NCI-H345 treated with DMSO at 0.1 percent for 48 hours (cell line): ENCODE measurements at regions not wholly inside any gene's neighbourhood (a gene's known extent, or its start where the extent isn't known, plus 50 kb on each side); places are given as distances from the start of the nearest gene placed in this dataset.

Source experiments
- DNase-seq: peaks from one replicate; lab custom pipeline; 2025; ENCODE audit not compliant: unreplicated experiment; lab: John Stamatoyannopoulos, UW

DNA sequence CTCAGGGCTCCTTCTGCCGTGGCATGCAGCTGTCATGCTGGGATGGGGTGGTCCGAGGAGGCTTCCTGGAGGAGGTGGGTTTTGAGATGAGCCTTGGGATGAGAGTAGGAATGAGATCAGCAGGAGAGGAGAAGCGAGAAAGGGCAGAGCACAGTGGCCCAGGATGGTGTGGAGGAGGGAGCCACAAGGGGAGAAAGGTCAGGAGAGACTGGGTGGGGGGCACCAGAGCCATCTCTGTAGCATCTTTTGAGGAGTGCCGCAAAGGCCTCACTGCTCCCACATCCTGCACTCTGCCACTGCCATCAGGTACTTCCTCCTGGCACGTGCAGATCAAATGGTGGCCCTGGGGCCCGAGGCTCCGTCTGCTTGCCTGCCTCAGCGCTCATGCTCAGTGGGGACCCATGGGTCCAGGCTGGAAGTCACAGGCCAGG, 150.2 kb downstream of the MACROH2A1 start:
- no peak for DNase-seq

DNA sequence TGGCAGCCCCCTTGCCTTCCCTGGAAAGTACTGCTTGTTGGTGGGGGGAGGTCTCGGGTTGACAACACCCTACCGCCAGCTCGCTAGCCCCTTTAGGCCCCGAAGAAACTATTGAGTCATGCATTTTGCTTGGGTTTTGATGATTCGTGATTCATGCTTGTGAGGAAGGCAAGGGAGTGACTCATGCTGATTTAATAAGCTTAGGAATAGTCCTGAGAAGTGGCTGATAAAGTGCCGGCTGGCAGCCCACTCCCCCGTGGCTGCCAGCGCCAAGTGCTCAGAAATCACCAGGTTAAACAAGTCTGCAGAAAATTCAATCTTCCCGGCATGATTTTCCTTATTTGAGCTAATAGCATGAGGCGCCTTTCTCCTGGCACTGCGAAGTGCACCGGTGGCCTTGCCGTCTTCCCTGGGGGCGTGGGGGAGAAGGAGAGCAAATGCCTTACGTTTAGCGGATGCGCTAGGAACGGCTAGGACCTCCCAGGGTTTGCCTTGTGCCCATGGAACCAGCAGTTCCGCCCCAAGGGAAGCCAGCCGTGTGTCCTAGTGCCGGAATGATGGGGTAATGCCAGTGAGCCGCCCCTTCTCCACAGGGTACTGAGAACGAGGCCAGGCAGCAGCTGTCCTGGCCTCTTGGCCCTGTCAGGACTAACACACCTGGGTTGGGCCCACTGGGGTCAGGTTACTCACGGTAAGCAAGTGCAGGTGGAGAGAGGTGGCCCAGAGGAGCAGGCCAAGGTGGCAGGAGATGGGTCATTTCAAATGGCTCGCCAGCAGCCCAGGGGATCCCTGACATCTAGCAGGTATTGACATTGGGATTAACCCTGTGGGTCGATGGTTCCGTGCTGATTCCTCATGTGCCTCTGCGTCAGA, 151.9 kb downstream of the MACROH2A1 start:
- DNase-seq = no peak

DNA sequence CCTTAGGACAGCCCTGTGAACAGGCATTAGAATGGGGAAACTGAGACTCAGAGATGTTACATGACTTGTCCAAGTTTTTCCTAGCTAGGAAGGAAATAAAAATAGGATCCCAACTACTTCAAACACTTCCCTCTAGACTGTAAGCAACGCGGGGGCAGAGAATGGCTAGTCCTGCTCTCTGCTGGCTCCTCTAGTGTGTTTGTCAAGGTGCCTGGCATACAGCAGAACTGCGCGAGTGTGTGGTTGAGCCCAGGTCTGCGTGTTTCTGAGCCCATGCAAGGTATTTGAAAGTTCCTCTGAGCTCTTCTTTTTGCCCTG, 152.5 kb downstream of the MACROH2A1 start:
- DNase-seq = no peak

DNA sequence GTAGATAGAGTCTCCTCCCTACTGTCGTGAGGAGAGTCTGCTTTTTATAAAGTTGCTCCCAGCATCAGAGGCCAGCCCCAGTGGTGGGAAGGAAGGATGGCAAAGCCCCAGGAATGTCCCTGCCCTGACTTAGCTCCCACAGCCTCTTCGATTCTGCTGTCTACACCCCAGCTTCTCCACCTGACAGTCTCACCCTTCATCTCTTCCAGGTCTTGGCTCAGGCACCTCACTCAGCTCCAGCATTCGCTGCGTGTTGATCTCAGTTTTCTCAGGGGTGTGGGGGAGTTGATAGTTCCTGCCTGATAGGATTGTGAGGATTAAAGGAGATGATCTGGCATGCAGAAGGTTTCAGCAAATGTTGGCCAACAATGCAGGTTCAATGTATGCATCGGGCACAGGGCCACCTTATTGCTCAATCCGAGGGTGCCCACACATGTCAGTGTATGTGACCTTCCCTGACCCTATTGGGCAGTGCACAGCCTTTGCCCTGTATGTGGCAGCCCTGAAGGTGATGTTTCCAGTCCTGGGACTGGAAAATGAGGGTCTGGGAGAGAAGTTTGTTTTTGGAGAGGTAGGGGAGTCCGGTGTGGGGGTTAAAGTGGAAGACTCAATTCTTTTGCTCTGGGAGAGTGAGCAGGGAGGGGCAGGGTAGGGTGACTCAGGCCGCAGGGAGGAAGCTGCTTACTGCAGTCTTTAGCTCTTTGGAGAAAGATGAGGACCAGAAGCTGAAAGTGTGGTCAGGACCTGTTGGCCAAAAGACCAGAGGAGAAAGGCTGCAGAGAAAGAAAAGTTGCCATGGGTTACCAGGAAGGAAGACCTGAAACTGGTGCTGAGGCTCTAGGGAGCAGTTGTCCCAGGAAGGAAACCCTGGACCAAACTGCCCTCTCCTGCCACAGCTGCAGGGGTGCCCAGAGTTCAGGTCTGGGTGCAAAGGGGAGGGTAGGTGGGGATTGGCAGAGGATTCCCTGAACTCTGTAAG, 153.2 kb downstream of the MACROH2A1 start:
- no peak for DNase-seq

DNA sequence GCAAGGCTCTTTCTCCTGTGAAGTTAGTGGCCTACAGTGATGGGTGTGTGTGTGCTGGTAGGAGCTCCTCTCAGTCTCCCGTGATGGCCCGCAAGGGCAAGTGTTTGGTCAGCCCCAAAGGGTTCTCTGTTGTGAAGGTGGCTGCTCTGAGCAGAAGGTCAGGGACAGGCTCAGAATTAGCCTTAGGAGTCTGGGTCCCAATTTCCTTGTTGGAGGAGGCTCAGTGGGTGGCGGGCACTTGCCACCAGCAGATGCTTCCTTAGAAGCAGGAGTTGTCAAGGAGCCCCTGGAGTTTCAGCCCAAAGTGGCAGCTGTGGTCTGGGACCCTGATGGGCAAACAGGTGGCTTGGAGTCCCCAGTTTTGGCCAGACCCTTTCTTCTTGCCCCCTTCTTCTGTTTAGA, 154.4 kb downstream of the MACROH2A1 start:
- no peak for DNase-seq

DNA sequence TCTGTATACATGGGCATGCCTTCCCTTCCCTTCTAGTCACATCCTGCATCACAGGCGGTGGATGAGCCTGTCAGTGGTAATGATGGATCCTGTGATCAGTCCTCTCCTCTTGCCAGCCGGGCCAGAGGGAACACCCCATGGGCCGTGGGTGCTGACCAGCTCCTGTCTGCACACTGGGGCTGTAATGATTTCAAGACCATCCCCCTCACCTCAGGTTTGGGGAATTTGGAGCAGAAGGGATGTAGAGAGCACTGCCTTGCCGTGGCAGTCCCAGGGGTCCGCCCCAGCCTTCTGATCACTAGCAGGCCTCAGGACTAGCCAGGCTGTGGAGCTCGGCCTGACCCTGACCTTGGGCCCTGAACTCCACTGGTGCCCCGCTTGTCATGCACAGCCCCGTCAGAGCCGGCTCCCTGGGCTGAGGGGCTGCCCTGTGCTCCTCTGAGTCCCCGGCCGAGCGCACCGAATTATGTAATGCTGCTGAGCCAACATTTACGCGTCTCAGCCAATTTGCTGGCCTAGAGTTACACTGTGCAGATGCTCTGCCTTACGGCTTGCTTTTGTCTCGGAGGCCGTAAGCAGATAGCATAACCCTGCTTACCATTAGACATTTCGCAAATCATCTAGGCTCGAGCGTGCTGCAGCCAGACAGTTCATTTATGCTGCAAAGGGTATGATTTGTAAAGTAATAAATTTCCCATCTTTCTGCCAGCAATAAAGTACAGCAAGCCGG, 155.3 kb downstream of the MACROH2A1 start:
- DNase-seq = no peak

DNA sequence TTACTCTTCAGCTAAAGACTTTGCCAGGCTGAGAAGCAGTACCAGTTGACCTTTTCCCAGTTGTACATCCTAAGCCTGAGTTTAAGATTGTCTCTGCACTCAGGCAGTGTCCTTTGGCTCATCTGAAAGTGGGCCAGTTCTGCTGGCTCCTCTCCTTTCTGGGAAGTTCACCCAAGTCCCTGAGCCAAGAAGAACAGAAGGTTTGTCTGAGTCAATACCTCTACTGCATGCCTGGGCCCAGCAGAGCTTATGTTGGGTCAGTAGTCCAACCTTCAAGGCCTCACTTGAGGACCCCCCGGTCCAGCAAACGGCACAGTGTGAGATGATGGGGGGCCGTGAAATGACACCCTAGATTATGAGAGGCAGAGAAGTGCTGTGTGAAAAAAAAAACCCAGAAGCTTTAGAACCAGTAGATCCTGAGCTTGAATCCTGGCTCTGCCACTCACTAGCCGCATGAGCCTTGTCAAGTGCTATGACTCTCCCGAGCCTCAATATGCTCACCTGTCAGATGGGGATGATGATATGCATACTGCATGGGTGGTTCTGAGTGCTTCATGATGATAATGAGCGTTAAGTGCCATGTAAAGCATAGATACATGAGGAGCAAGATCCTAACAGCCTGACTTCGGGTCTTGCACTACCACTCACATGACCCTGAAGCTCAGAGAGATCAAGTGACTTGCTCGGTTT, 156.0 kb downstream of the MACROH2A1 start:
- no peak for DNase-seq

DNA sequence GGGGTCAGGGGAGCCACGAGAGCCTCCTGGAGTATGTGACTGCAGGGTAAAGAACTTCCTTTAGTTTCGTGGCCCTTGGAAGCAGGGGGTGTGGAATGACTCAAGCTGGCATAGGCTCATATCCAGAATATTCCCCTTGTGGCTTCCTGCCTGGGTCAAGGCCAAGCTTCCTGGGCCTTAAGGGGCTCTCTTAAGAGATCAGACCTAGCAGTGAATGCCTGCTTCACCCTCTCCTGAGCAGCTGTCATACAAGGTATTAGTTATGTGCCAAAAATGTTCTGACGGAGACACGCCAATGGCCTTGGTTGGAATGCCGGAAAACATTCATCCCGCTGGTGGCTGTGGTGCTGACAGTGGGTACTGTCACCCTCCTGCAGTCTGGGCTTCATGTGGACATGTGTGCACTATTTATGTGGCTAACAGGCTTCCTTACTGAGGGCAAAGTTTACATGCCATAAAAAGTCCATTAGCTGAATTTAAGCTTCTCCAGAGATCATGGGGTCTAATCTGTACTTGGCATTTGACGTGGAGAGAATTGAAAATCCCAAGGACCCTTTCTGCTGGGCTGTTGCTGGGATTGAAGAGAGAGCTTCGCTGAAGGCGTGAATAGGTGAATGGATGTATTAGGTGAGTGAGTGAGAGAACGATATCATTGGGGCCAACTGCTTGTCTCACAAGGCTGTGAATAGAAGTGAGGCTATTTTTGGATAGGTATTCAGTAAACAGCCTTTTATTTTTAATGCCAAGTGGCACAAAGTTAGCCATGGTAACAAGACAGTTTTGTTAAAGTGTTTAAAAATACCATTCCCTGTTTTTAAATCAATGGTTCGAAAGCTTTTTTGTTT, 156.8 kb downstream of the MACROH2A1 start:
- no peak for DNase-seq

DNA sequence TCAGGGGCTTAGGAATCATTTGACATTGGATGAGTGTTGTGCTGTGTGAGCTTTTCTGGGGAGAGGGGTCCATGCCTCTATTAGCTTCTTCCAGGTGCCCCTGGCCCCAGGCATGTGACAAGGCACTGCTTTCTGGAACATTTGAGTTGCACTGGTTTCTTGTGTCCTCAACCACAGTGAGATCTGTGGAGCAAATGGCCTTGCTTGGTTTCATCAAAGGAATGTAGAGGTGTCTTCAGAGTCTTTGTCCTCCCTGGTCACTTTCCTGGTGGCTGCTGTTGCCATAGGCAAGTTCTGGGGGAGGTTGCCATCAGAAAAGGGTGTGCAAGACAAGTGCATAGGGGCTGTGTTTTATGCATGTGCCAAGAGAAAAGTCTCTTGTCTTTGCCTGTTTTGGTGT, 157.5 kb downstream of the MACROH2A1 start:
- DNase-seq = no peak

DNA sequence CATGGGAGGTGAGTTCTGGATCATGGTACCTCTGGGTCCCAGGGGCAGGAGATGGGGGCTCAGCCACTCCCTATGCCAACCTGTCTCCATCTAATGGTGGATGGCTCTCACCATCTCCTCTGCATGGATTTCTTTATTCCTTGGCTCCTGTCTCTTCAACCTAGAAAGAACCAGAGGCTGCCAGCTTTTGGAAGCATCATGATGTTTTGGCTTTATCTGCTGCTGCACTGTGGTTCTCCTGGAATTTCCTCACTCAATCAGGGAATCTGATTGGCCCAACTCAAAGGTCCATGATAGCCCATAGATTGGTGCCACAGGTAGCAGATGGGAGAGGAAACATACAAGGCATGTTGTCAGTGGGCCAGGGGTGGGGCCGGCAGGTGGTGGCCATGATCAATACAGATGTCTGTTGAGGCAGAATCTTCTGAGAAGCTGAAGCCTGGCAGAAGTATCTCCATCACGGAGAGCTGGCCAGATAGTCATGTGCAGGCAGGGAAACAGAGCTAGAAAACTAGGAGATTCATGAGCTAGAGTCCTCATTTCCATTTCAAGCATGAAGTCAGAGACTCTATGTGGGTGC, 158.2 kb downstream of the MACROH2A1 start:
- no peak for DNase-seq

DNA sequence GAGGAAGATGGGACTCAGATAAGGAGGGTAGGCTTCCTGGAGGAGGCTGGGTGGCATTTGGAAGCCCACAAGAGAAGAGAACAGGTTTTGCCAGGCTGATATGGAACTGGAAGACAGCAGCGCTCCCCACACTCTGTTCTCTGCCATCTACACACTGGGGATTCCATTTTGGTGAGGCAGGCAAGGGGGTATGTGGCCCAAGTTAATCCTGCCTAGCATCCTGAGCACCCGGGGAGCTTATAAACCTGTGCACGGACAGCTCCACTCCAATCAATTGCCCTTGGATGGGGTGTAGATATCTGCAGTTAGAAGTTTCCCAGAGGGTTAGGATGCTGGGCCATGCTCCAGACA, 158.8 kb downstream of the MACROH2A1 start:
- DNase-seq = no peak

DNA sequence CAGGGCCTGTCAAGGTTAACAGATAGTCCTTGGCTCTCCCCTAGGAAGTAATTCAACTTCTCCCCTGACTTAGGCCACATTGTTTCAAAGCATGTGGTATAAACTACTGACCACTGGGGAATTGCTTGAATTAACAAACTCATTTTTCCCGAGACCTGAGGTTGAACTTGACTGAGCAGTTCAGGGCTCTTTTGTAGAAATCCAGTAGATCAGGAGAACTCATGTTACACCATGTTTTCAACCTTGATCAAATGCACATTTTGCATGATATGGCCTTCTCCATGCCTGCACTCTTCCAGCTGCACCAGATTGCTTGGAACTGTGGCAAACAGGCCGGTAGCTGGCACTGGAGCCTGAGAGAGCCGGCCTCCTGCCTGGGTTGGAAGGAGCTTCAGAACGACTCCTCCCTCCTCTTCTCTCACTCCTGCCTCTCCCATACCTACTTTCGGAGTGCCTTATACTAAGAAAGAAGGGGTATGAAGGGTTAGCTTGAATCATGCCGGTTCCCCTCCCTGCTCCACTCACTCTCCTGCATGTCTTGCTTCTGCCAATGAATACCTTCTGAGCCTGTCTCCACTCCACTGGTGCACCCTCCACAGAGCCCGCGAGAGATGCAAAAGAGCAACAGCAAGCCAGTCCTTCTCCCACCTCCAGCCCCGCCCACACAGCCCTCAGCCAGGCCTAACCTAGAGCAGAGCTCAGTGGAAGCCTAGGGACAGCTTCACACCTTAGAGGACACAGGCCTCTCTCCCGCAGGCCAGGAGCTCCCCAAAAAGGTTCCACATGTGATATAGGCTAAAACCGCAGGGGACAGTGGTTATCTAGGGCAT, 159.4 kb downstream of the MACROH2A1 start:
- DNase-seq = no peak

DNA sequence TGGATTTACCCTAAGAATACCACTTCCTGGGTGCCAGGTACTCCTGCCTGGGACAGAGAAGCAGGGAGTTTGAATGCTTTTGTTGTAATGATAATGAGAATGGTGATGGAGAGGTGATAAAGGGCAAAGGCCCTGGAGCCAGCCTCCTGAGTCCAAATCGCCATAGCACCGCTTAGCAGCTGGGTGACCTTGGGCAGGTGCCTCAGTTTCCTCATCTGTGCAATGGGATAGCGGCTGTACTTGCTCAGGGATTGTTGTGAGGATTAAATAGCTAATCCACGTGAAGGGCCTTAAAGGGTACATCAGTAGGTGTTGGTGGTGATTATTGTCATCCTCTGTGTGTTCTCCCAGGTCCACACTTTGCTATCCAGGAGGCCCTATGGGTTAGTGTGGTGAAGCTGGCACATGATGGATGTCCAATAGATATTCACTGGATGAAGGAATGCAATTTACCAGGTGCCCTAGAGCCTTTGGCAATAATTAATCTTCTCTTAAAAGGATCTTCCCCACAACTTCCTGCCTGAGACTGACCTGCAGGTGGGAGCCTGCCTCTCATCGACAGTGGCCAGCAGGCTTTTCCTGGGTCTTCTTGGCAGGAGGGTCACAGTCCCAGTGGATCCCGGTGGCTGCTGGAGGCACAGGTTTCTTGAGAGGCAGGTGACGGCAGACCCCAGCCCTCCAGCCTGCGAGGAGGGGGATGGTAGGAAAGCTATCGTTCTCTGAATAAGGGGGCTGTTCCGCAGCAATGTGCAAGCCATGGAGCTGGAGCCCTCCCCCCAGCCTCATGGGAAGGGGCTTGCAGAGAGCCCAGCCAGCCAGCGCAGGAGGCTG, 160.2 kb downstream of the MACROH2A1 start:
- no peak for DNase-seq

DNA sequence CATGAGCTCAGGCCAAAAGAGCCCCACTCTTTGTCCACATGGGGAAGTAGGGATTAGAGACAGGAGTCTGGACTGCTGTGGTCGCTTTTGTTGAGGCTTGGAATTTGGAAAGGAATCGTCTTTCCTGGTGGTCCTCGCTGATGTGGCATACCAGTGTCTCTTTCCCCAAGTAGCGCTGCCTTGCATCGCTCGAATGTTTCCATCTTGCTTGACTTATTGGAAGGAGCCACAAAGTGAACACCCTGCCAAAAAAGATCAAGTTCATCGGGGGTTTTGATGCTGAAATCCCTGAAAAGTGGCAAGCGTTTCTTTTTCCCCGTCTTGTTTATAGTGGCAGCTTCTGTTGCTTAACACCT, 161.3 kb downstream of the MACROH2A1 start:
- no peak for DNase-seq

DNA sequence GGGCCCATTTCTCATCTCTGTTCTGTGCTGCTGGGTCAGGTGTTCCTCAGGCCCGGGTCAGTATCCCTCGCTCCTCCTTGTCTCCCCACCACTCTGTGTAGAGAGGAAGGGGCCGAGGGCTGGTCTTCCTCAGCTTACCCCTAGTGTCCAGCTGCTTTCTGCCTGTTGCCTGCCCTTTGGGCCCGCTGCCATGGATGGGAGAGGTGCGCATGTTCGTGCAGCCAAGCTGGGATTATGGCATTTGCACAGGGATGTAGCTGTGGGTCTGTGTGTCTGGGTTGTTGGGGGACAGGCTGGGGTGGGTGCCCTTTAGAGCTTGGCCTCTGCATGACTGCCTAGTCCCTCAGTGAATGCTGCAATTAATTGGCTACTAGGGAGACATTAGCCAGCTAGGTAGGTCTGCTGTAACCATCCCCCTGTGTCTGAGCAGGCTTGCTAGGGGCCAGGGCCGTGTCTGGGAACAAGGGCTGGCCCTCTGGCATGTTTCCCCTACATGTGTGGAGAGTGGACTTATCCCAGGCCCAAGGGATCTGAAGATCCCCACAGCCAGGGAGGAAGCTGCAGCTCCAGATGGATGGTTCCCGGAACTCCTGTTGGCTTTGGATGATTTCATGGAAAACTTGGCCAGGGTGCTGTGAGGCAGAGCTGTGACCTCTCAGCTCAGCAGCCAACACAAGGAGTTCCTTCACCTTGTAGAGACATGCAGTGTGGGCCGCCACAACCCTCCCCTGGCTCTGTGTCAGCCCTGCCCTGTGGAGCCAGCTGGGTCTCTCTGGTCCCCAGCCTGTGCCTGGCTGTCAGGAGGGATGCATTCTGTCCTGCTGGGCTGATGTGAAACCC, 161.9 kb downstream of the MACROH2A1 start:
- no peak for DNase-seq

DNA sequence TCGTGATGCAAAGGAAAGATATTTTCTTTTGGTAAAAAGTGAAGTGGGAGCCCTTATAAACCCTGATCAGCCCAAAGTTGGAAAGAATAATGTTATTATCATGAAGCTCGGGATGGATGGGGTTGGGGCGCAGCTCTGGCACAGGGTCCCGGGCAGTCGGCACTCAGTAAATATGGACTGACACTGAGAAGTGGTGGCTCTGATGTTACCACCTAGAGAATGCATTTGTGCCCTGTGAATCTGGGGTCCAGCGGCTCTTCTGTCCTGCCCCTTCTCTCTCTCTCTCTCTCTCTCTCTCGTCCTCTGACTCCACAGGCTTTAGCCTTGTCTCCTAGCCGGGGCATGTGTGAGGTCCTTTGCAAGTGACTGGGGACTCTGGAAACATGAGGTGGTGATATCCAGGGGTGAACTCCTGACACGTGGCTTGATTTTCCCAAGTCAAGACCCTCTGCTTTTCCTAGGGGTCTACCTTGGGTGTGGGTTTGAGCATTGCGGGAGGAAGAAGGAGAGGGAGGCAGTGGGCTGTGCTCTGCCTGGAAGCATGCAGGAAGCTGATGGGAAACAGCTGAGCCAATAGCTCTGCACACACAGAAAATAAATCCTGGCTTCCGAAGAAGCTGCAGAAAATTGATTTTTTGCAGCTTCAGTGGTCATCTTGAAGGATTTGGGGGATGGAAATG, 162.7 kb downstream of the MACROH2A1 start:
- DNase-seq = no peak
